ENCODE measurements at regions not wholly inside any gene's neighbourhood (a gene's known extent, or its start where the extent isn't known, plus 50 kb on each side); places are given as distances from the start of the nearest gene placed in this dataset.

GRCh38 chr4:112061207-112061817 is 83.9 kb upstream of the FAM241A start:
- no peak for ATAC-seq
- CTCF ChIA-PET (ENCODE audit: low intra/inter-chr PET ratio): no interaction called here
- Histone ChIP-seq H3K9me3 (replicated peaks; ENCODE audit: control insufficient read depth, insufficient read depth, low read depth, low read length) (no peaks in the 10 kb centered on the region), H3K79me2 (ENCODE audit: control insufficient read depth, insufficient read depth, low read length) (no peaks in the 10 kb centered on the region), H3K27ac (ENCODE audit: extremely low read depth, low read depth, low read length) (no peak overlapping the region), H3K4me1 (replicated peaks in 1 of 2; ENCODE audit: control insufficient read depth in 2 of 2, insufficient read depth in 2 of 2, low read length in 2 of 2) (no peaks in the 10 kb centered on the region), H3K4me2 (ENCODE audit: insufficient read depth, low read length) (no peak overlapping the region), H2AFZ (ENCODE audit: low read depth, low read length) (no peak overlapping the region), H4K20me1 (replicated peaks; ENCODE audit: control insufficient read depth, insufficient read depth, low read length) (no peaks in the 10 kb centered on the region), H3K36me3 (ENCODE audit: control insufficient read depth, insufficient read depth, low read length) (no peaks in the 10 kb centered on the region), H3K27me3 (ENCODE audit: control insufficient read depth in 2 of 2, insufficient read depth in 2 of 2, low read length in 2 of 2) (no peaks in the 10 kb centered on the region), H3K4me3 (no peak overlapping the region), H3K9me1 (ENCODE audit: control insufficient read depth, insufficient read depth, low read length) (no peaks in the 10 kb centered on the region), H3K9ac (ENCODE audit: insufficient read depth in 1 of 2, low read depth in 2 of 2, low read length in 2 of 2) (no peak overlapping the region)
- 0% methylated on average over 2 of the region's 2 CpGs for whole genome bisulfite sequencing (ENCODE audit: insufficient coverage, low coverage, missing lambda C conversion rate)
- DNase-seq (ENCODE audit: extremely low read depth in 1 of 4, low spot score in 3 of 4): no peak
- intact Hi-C loops (cut with micrococcal nuclease): no loop called here
- POLR2A ChIA-PET: interaction anchor here (0.7 kb wide), 1 partner anchor 350 kb away, joined by 4 read pairs; no protein-coding TSS in a partner anchor
- TF ChIP-seq MAFK (IDR thresholded peaks at IDR 0.05; ENCODE audit: low read length) (no peak), SRSF7 (optimal IDR thresholded peaks at IDR 0.05; ENCODE audit: low read depth, low read length) (no peak), NEUROD1 (IDR thresholded peaks at IDR 0.05; ENCODE audit: borderline replicate concordance, low read depth, low read length, partially characterized antibody) (no peak), SMARCA5 (IDR thresholded peaks at IDR 0.05) (no peak), ETV1 (tag; conservative IDR thresholded peaks at IDR 0.05; ENCODE audit: low read depth) (no peak), TCF15 (CRISPR knock-in tag; IDR thresholded peaks at IDR 0.05) (no peak), NR3C1 (CRISPR knock-in tag; IDR thresholded peaks at IDR 0.05) (no peak)
- TF ChIP-seq, protein P1, sequence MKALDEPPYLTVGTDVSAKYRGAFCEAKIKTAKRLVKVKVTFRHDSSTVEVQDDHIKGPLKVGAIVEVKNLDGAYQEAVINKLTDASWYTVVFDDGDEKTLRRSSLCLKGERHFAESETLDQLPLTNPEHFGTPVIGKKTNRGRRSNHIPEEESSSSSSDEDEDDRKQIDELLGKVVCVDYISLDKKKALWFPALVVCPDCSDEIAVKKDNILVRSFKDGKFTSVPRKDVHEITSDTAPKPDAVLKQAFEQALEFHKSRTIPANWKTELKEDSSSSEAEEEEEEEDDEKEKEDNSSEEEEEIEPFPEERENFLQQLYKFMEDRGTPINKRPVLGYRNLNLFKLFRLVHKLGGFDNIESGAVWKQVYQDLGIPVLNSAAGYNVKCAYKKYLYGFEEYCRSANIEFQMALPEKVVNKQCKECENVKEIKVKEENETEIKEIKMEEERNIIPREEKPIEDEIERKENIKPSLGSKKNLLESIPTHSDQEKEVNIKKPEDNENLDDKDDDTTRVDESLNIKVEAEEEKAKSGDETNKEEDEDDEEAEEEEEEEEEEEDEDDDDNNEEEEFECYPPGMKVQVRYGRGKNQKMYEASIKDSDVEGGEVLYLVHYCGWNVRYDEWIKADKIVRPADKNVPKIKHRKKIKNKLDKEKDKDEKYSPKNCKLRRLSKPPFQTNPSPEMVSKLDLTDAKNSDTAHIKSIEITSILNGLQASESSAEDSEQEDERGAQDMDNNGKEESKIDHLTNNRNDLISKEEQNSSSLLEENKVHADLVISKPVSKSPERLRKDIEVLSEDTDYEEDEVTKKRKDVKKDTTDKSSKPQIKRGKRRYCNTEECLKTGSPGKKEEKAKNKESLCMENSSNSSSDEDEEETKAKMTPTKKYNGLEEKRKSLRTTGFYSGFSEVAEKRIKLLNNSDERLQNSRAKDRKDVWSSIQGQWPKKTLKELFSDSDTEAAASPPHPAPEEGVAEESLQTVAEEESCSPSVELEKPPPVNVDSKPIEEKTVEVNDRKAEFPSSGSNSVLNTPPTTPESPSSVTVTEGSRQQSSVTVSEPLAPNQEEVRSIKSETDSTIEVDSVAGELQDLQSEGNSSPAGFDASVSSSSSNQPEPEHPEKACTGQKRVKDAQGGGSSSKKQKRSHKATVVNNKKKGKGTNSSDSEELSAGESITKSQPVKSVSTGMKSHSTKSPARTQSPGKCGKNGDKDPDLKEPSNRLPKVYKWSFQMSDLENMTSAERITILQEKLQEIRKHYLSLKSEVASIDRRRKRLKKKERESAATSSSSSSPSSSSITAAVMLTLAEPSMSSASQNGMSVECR (CRISPR knock-in tag; IDR thresholded peaks at IDR 0.05): no peak
- no TSS peak for BruUV-seq (replicated peaks)
- in situ Hi-C loops (cut with MboI): no loop called here
- no peak for FAIRE-seq
